NCI-H146 (cell line): ENCODE measurements at regions not wholly inside any gene's neighbourhood (a gene's known extent, or its start where the extent isn't known, plus 50 kb on each side); places are given as distances from the start of the nearest gene placed in this dataset.

Experiments
- DNase-seq: peaks from one replicate; lab custom pipeline; 2025; lab: John Stamatoyannopoulos, UW

- DNase-seq = no peak
Observed at GRCh38 chr6:165819394-165819793, 156.4 kb upstream of the PDE10A start.

- no peak for DNase-seq
Observed at GRCh38 chr6:165818200-165818599, 155.2 kb upstream of the PDE10A start.

GRCh38 chr6:165817771-165818170 is 154.7 kb upstream of the PDE10A start:
- DNase-seq = no peak

- no peak for DNase-seq
Observed at GRCh38 chr6:165817148-165817547, 154.1 kb upstream of the PDE10A start.

DNA sequence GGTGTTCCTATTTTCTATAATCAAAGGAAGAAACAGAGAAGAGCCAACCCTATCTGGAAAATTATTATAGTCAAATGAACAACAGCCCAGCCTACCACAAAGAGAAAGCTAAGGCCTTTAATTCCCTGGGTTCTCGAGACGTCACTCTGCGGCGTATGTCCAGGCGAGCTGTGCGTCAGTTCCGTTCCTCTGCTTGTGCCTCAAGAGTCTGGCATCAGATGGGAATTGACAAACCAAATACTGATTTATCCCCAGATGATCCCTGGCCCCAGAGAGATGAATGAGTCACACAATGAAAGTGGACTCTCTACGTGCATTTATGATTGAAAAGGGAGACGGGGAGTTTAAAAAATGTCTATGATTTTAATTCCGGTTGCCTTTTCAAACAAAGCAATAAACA is 151.6 kb upstream of the PDE10A start:
- DNase-seq = no peak

- DNase-seq = no peak
Observed at GRCh38 chr6:165811512-165811911, 148.5 kb upstream of the PDE10A start.

DNA sequence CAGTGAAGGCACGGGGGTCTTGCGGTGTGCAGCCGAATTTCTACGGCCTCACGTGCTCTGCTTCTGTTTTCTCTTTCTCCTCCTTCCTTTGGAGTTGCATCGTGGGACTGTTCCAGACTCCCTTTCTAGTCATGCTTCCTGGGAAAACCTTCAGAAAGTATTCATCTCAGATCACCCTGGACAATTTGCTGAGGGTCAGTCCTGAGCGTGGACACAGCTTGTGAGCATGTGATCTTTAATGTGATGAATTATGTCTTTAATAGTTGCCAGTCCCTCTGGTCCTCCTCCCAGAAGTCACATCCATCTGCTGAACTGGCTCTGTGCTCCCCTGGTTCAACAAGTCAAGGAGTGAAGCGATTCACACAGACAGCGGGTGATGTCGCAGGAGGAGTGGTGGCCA is 145.0 kb upstream of the PDE10A start:
- DNase-seq = no peak

GRCh38 chr6:165807249-165807960 is 144.4 kb upstream of the PDE10A start:
- no peak for DNase-seq

DNA sequence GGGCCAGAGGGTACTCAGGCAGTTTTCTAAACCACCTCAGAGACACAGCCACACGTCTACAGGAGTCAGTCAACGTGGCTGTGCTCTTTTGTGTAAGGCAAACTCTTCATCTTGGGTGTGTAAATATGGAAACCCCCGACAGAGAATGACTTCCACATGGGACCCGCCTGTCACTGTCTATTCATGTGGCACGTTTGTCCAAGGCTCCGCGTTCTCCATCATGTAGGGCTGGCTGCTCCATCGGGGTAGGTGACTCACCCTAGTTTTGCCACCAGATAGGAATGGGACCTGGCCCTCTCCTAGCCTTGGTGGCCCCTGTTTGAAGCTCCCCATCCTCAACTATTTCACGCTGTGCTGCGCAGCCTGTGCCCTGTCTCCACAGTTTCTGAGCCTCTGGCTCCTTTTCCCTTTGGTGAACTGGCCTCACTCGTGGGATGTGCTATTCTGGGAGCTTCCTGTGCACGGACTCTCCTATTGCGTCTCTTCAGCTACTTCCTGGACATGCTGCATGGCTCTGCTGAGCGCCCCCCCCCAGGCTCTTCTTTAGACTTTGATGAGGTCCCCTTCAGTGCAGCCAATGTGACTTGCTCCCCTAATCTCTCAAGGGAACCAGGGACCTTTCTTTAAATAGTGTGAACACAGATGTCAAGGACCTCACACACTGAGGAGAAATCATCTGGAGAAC is 143.2 kb upstream of the PDE10A start:
- no peak for DNase-seq

DNA sequence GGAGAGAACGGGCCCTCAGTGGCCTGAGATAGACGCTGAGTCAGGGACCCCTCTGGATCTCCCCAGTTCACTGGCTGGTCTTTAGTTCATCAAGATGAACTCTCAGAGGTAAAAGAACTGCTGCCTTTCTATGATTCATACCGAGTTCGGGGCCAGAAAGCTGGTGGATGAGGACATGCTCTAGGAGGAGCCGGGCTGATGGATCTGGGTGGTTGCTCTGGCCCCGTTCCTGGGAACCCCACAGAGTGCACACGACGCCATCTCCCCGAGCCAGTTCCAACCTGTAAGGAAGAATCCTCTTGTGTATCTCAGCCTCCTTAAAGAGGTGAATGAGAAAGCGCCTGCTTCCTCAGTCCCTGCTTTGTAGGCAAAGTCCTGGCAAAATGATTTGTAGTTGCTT is 142.6 kb upstream of the PDE10A start:
- no peak for DNase-seq

GRCh38 chr6:165805067-165805555 is 142.1 kb upstream of the PDE10A start:
- no peak for DNase-seq

GRCh38 chr6:165804331-165805066 is 141.5 kb upstream of the PDE10A start:
- DNase-seq = no peak

- DNase-seq = no peak
Observed at GRCh38 chr6:165800337-165800736, 137.3 kb upstream of the PDE10A start.

GRCh38 chr6:165799391-165800153 is 136.5 kb upstream of the PDE10A start:
- no peak for DNase-seq

DNA sequence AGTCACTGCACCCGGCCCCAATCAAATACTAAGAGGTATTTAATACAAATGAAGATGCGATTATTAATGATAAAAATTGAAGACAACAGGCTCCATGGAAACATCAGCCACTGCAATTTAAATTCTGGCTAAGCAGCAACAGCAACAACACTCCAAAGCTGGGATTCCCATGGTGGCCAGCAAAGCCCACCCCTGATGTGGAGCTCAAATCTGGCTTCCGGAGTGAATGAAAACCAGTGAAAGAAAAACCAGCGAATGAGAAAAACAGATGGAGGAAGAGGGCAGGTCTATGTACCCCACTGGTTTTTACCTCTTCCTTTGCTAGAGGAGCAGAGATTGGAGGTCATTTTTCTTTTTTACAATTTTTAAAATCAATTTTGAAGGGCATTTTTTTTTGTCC is 135.9 kb upstream of the PDE10A start:
- DNase-seq = no peak

DNA sequence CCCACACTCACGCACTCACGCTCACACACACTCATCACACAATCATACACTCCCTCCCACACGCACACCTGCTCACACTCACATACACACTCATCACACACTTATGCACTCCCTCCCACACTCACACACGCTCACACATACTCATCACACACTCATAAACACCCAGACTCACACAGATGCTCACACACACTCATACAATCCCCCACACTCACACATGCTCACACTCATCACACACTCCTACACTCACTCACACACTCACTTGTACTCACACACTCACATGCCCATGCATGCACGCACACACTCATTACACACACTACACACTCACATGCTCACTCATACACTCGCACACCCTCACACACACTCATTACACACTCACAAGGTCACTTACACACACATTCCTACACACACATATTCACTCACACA is 131.1 kb upstream of the PDE10A start:
- no peak for DNase-seq

- no peak for DNase-seq
Observed at GRCh38 chr6:165793287-165793825, 130.3 kb upstream of the PDE10A start.

GRCh38 chr6:165791876-165792437 is 128.9 kb upstream of the PDE10A start:
- DNase-seq = no peak

DNA sequence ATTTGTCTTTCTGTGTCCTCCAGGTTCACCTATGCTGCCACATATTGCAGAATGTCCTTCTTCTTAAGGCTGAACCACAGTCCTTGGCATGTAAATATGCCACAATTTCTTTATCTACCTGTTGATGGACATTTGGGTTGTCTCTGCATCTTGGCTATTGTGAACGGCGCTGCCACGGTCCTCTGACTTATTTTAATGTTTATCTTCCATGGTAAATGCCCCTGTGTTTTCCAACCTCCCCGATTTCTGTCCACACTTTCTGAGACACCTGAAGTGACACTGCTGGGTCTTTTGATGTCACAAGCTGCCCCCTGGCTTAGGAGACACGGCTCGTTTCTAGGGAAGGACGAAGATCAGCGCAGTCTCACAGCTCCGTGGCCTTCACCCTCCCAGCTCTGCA is 128.3 kb upstream of the PDE10A start:
- DNase-seq = no peak

DNA sequence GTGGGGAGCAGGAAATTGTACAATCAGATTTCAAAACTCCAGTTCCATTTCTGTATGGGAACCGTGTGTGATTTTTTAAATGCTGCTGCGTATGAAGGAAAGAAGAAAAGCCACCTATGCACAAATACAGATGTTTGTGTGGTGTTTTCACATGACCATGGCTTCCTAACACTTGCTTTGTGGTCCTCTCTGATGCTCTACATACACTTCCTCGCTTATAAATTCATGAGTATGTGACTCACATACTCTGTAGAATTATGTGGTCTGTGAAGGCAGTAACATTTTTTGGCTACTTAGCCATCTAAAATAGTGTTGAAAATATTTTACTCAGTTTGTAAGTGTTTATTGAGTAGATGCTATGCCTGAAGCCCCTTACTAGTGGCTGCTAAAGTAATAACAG is 119.8 kb upstream of the PDE10A start:
- no peak for DNase-seq

GRCh38 chr6:165782134-165782533 is 119.1 kb upstream of the PDE10A start:
- DNase-seq = no peak

DNA sequence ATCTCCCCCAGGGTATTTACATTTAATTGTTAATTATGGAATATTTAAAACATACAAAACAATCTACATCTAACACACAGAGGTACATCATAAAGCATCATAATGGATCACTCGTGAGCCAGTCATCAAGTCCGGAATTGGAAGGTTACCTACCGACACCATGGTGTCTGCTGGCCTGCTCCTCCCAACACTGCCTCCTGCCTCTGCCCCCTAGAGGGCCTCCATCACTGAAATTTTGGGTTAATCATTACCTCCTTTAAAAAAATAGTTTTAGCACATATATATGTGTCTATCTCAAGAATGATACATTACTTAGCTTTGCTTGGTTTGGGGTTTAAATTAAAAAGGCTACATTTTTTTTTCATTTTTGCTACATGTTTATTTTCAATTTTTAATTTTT is 114.6 kb upstream of the PDE10A start:
- DNase-seq = no peak
